ENCODE measurements at regions not wholly inside any gene's neighbourhood (a gene's known extent, or its start where the extent isn't known, plus 50 kb on each side); places are given as distances from the start of the nearest gene placed in this dataset.

GRCh38 chr3:177317247-177317646 lies 120.0 kb upstream of the TBL1XR1 start:
- no peak for TF ChIP-seq MAX (IDR thresholded peaks at IDR 0.05)
- no peak for TF ChIP-seq NR2F2 (IDR thresholded peaks at IDR 0.05)
- no peak for TF ChIP-seq SP1 (IDR thresholded peaks at IDR 0.05)
- TF ChIP-seq RAD21 (IDR thresholded peaks at IDR 0.05), result no peak
- no peak for TF ChIP-seq RXRA (IDR thresholded peaks at IDR 0.05)
- no peak overlapping the region for H3K4me3 ChIP-seq (ENCODE audit: low read depth in 1 of 3, low read length in 3 of 3)
- WGBS, result 96% methylated on average over 2 of the region's 2 CpGs
- H3K9me3 ChIP-seq (ENCODE audit: control insufficient read depth in 4 of 4, low read length in 3 of 4), result no peaks in the 10 kb centered on the region
- H3K27ac ChIP-seq (ENCODE audit: low read depth in 1 of 2, low read length in 2 of 2), result no peak overlapping the region
- H3K9ac ChIP-seq (ENCODE audit: low read depth in 1 of 2, low read length in 2 of 2), result no peak overlapping the region
- DNase-seq (ENCODE audit: low spot score), result no peak
- no peaks in the 10 kb centered on the region for H3K27me3 ChIP-seq (ENCODE audit: control insufficient read depth in 4 of 4, insufficient read depth in 4 of 4, low read length in 3 of 4)
- no peaks in the 10 kb centered on the region for H3K4me1 ChIP-seq (ENCODE audit: control insufficient read depth in 4 of 4, insufficient read depth in 4 of 4, low read length in 3 of 4)
- no peaks in the 10 kb centered on the region for H3K36me3 ChIP-seq (ENCODE audit: control insufficient read depth in 4 of 4, insufficient read depth in 3 of 4, low read depth in 1 of 4, low read length in 3 of 4)

- no peaks in the 10 kb centered on the region for H3K9me3 ChIP-seq (ENCODE audit: control insufficient read depth in 4 of 4, low read length in 3 of 4)
- H3K4me1 ChIP-seq (ENCODE audit: control insufficient read depth in 4 of 4, insufficient read depth in 4 of 4, low read length in 3 of 4), result no peaks in the 10 kb centered on the region
- 96% methylated on average over 1 of the region's 1 CpG for WGBS
- H3K36me3 ChIP-seq (ENCODE audit: control insufficient read depth in 4 of 4, insufficient read depth in 3 of 4, low read depth in 1 of 4, low read length in 3 of 4), result no peaks in the 10 kb centered on the region
- no peak overlapping the region for H3K27ac ChIP-seq (ENCODE audit: low read depth in 1 of 2, low read length in 2 of 2)
- TF ChIP-seq HNF4A (conservative IDR thresholded peaks at IDR 0.05) (no peak), TAF1 (conservative IDR thresholded peaks at IDR 0.05) (no peak), RAD21 (IDR thresholded peaks at IDR 0.05) (no peak), RXRA (IDR thresholded peaks at IDR 0.05) (no peak), HNF4G (IDR thresholded peaks at IDR 0.05) (no peak), CTCF (IDR thresholded peaks at IDR 0.05; ENCODE audit: low read depth, low read length, missing input control) (no peak), FOXA1 (IDR thresholded peaks at IDR 0.05) (no peak), GABPA (IDR thresholded peaks at IDR 0.05 in 1 of 2, conservative IDR thresholded peaks at IDR 0.05 in 1 of 2) (no peak), SP1 (IDR thresholded peaks at IDR 0.05) (no peak), YY1 (IDR thresholded peaks at IDR 0.05) (no peak), MAX (IDR thresholded peaks at IDR 0.05) (no peak)
- no peaks in the 10 kb centered on the region for H3K27me3 ChIP-seq (ENCODE audit: control insufficient read depth in 4 of 4, insufficient read depth in 4 of 4, low read length in 3 of 4)
- no peak overlapping the region for H3K4me3 ChIP-seq (ENCODE audit: low read depth in 1 of 3, low read length in 3 of 3)
- no peak overlapping the region for H3K9ac ChIP-seq (ENCODE audit: low read depth in 1 of 2, low read length in 2 of 2)
- no peak for DNase-seq (ENCODE audit: low spot score)
Observed at GRCh38 chr3:177318559-177318958, 121.3 kb upstream of the TBL1XR1 start.

- Histone ChIP-seq H3K27me3 (ENCODE audit: control insufficient read depth in 4 of 4, insufficient read depth in 4 of 4, low read length in 3 of 4) (no peaks in the 10 kb centered on the region), H3K9ac (ENCODE audit: low read depth in 1 of 2, low read length in 2 of 2) (no peak overlapping the region), H3K27ac (ENCODE audit: low read depth in 1 of 2, low read length in 2 of 2) (no peak overlapping the region), H3K4me3 (ENCODE audit: low read depth in 1 of 3, low read length in 3 of 3) (no peak overlapping the region), H3K36me3 (ENCODE audit: control insufficient read depth in 4 of 4, insufficient read depth in 3 of 4, low read depth in 1 of 4, low read length in 3 of 4) (no peaks in the 10 kb centered on the region), H3K9me3 (ENCODE audit: control insufficient read depth in 4 of 4, low read length in 3 of 4) (no peaks in the 10 kb centered on the region), H3K4me1 (ENCODE audit: control insufficient read depth in 4 of 4, insufficient read depth in 4 of 4, low read length in 3 of 4) (no peaks in the 10 kb centered on the region)
- DNase-seq (ENCODE audit: low spot score), result no peak
- WGBS, result 64% methylated on average over 4 of the region's 4 CpGs
- no peak for TF ChIP-seq EGR1 (IDR thresholded peaks at IDR 0.05; ENCODE audit: low read depth in 2 of 2)
- no peak for TF ChIP-seq CTCF (IDR thresholded peaks at IDR 0.05; ENCODE audit: low read depth, low read length, missing input control)
- TF ChIP-seq GABPA (IDR thresholded peaks at IDR 0.05 in 1 of 2, conservative IDR thresholded peaks at IDR 0.05 in 1 of 2), result no peak
- TF ChIP-seq ATF3 (IDR thresholded peaks at IDR 0.05), result no peak
- no peak for TF ChIP-seq HNF4A (conservative IDR thresholded peaks at IDR 0.05)
- TF ChIP-seq NR2F2 (IDR thresholded peaks at IDR 0.05), result no peak
- no peak for TF ChIP-seq REST (IDR thresholded peaks at IDR 0.05)
- TF ChIP-seq RXRA (IDR thresholded peaks at IDR 0.05), result no peak
- TF ChIP-seq MAX (IDR thresholded peaks at IDR 0.05), result no peak
- TF ChIP-seq TAF1 (conservative IDR thresholded peaks at IDR 0.05), result no peak
- TF ChIP-seq YY1 (IDR thresholded peaks at IDR 0.05), result no peak
- no peak for TF ChIP-seq ZBTB33 (IDR thresholded peaks at IDR 0.05)
Observed at GRCh38 chr3:177320765-177321247, 123.5 kb upstream of the TBL1XR1 start.
